Mesendoderm (in vitro differentiated cells): ENCODE measurements at regions not wholly inside any gene's neighbourhood (a gene's known extent, or its start where the extent isn't known, plus 50 kb on each side); places are given as distances from the start of the nearest gene placed in this dataset.

Source experiments
- DNase-seq: peaks from one replicate; pipeline ENCODE4 v3.0.0; 2013
- H2AK5ac ChIP-seq: 2 replicates; pipeline ENCODE4 v1.6.1; 2013; ENCODE audit warnings: low read length, inconsistent platforms
- H2BK120ac ChIP-seq: 2 replicates; pipeline ENCODE4 v1.6.1; 2013; ENCODE audit warnings: low read depth, mild to moderate bottlenecking, low read length, moderate library complexity, mixed read lengths
- H2BK15ac ChIP-seq: replicated peaks from 2 replicates; pipeline ENCODE4 v1.6.1; 2013; ENCODE audit warnings: low read depth, mild to moderate bottlenecking, moderate library complexity
- H2BK5ac ChIP-seq: 2 replicates; pipeline ENCODE4 v1.6.1; 2013; ENCODE audit warnings: low read length, inconsistent platforms
- H3K18ac ChIP-seq: 2 replicates; pipeline ENCODE4 v1.6.1; 2013; ENCODE audit warnings: mild to moderate bottlenecking, low read length, mixed read lengths
- H3K23ac ChIP-seq: one replicate; pipeline ENCODE4 v1.6.1; 2013; ENCODE audit warnings: low read length
- H3K27ac ChIP-seq: 2 replicates; pipeline ENCODE4 v1.5.1; 2013; ENCODE audit warnings: low read depth, mild to moderate bottlenecking, inconsistent platforms, low read length, moderate library complexity
- H3K27me3 ChIP-seq: 2 replicates; pipeline ENCODE4 v1.6.1; 2013; ENCODE audit warnings: low read length, control low read depth, mild to moderate bottlenecking, inconsistent platforms; ENCODE audit not compliant: insufficient read depth, poor library complexity
- H3K36me3 ChIP-seq: 2 replicates; pipeline ENCODE4 v1.6.1; 2013; ENCODE audit warnings: low read length, inconsistent platforms; ENCODE audit not compliant: control insufficient read depth, insufficient read depth
- H3K4ac ChIP-seq: one replicate; pipeline ENCODE4 v1.6.1; 2013; ENCODE audit warnings: low read depth, mild to moderate bottlenecking, low read length, moderate library complexity
- H3K4me1 ChIP-seq: 2 replicates; pipeline ENCODE4 v1.6.1; 2013; ENCODE audit warnings: low read depth, low read length, inconsistent platforms; ENCODE audit not compliant: control insufficient read depth
- H3K4me2 ChIP-seq: 2 replicates; pipeline ENCODE4 v1.6.1; 2013; ENCODE audit warnings: low read length
- H3K4me3 ChIP-seq: 2 replicates; pipeline ENCODE4 v1.5.1; 2013; ENCODE audit warnings: mild to moderate bottlenecking, low read length
- H3K56ac ChIP-seq: one replicate; pipeline ENCODE4 v1.6.1; 2013; ENCODE audit warnings: low read length
- H3K79me1 ChIP-seq: 2 replicates; pipeline ENCODE4 v1.6.1; 2013; ENCODE audit warnings: low read length, inconsistent platforms
- H3K79me2 ChIP-seq: 2 replicates; pipeline ENCODE4 v1.6.1; 2013; ENCODE audit warnings: mild to moderate bottlenecking, low read length; ENCODE audit not compliant: control insufficient read depth, insufficient read depth
- H3K9ac ChIP-seq: 2 replicates; pipeline ENCODE4 v1.6.1; 2013; ENCODE audit warnings: low read length, inconsistent platforms
- H4K5ac ChIP-seq: one replicate; pipeline ENCODE4 v1.6.1; 2013; ENCODE audit warnings: low read length
- H4K8ac ChIP-seq: one replicate; pipeline ENCODE4 v1.6.1; 2013; ENCODE audit warnings: low read depth, mild to moderate bottlenecking, control low read depth, low read length, moderate library complexity
- WGBS: extraction: QIAGEN DNeasy Blood & Tissue Kit; methylation state at CpG from one replicate; pipeline ENCODE4 v1.1.7; 2013; ENCODE audit warnings: low lambda C conversion rate, missing lambda C conversion rate; ENCODE audit not compliant: insufficient coverage; ENCODE audit errors: extremely low coverage; 5-methylcytosine and 5-hydroxymethylcytosine counted together

DNA sequence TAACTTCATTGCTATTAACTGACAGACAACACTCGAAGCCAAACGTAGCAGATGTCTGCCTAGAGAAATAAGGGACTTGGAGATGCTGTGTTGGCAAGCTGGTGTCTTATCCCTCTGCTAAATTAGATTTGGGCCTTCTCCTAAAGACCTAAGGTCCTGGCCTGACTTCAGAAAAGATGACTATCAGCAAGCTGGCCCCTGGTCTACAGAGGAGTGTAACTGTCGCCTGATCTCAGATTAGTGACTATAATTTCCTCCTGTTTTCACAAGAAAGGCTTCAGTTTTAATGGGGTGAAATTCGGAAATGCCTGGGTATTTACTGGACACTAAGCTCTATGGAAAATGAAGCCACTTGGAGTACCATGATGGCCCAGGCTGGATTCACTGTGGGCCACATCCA lies 53.1 kb upstream of the SLC7A14 start:
- no peak overlapping the region for H3K18ac ChIP-seq
- H3K56ac ChIP-seq: no peak overlapping the region
- no peak overlapping the region for H3K4me2 ChIP-seq
- no peak overlapping the region for H3K4me3 ChIP-seq
- DNase-seq: no peak
- no peak overlapping the region for H4K8ac ChIP-seq
- no peak overlapping the region for H2BK120ac ChIP-seq
- H4K5ac ChIP-seq: no peak overlapping the region
- no CpG with 5 or more reads among the region's 4 CpGs for WGBS
- no peak overlapping the region for H3K23ac ChIP-seq
- no peaks in the 10 kb centered on the region for H3K27me3 ChIP-seq
- H3K4me1 ChIP-seq: no peaks in the 10 kb centered on the region
- no peak overlapping the region for H2BK5ac ChIP-seq
- H2BK15ac ChIP-seq: no peak overlapping the region
- H3K9ac ChIP-seq: no peak overlapping the region
- no peak overlapping the region for H3K4ac ChIP-seq
- H3K79me1 ChIP-seq: no peaks in the 10 kb centered on the region
- H3K27ac ChIP-seq: no peak overlapping the region
- H2AK5ac ChIP-seq: no peak overlapping the region
- no peaks in the 10 kb centered on the region for H3K79me2 ChIP-seq
- no peaks in the 10 kb centered on the region for H3K36me3 ChIP-seq

DNA sequence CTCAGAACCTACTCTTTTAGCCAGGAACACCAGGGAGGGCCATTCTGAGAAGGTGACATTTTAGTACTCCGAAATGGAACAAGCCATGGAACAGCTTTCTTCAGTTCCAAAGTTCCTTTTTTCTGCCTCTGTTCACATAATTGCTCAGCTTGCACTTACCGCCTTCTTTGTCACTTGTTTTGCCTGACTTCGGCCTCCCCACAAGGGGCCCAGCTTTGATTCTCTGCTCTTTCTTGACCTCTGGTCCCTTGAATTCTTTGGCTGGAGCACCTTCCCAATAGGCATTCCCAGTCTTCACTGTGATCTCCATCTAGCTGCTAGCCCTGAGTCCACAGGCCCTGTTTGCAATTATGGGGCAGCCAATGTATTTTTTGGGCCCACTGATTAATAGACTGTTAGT lies 51.4 kb upstream of the SLC7A14 start:
- Histone ChIP-seq H3K36me3 (no peaks in the 10 kb centered on the region), H3K56ac (no peak overlapping the region), H3K27ac (no peak overlapping the region), H3K4me3 (no peak overlapping the region), H4K8ac (no peak overlapping the region), H2AK5ac (no peak overlapping the region), H3K27me3 (no peaks in the 10 kb centered on the region), H3K23ac (no peak overlapping the region), H3K79me2 (no peaks in the 10 kb centered on the region), H3K4me2 (no peak overlapping the region), H2BK120ac (no peak overlapping the region), H2BK15ac (no peak overlapping the region), H3K18ac (no peak overlapping the region), H3K4me1 (no peaks in the 10 kb centered on the region), H2BK5ac (no peak overlapping the region), H3K79me1 (no peaks in the 10 kb centered on the region), H4K5ac (no peak overlapping the region), H3K9ac (no peak overlapping the region), H3K4ac (no peak overlapping the region)
- no peak for DNase-seq
- no CpG with 5 or more reads among the region's 3 CpGs for WGBS

DNA sequence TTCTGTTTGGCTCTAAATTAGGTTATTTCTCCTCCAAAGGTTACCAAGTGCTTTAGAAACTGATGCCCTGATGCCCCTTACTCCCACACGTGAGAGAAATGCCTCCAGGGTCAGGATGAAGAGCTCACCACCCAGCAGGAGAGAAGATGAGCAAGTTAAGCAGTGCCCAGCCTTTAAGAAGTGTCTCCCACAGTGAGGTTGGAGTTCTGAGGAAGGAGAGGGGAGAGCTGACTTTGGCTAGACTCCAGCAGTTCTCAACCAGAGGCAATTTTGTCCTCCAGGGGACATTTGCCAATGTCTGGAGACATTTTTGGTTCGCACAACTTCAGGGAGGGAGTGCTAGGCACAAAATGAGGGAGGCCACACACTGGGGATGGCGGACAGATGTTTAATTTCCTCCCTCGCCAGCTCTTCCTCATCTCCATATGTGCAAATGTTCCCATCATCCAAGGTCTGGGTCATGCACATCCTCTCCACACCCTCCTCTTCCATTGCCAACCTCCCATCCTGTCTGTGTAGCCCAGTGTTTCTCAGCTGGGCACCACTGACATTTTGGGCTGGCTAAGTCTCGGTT lies 50.6 kb upstream of the SLC7A14 start:
- Histone ChIP-seq H3K79me2 (no peaks in the 10 kb centered on the region), H3K4me1 (no peaks in the 10 kb centered on the region), H3K9ac (no peak overlapping the region), H3K4me3 (no peak overlapping the region), H3K4ac (no peak overlapping the region), H3K23ac (no peak overlapping the region), H3K4me2 (no peak overlapping the region), H3K79me1 (no peaks in the 10 kb centered on the region), H2BK5ac (no peak overlapping the region), H3K18ac (no peak overlapping the region), H4K8ac (no peak overlapping the region), H2AK5ac (no peak overlapping the region), H4K5ac (no peak overlapping the region), H2BK120ac (no peak overlapping the region), H2BK15ac (no peak overlapping the region), H3K27me3 (no peaks in the 10 kb centered on the region), H3K36me3 (no peaks in the 10 kb centered on the region), H3K56ac (no peak overlapping the region), H3K27ac (no peak overlapping the region)
- no CpG with 5 or more reads among the region's 5 CpGs for WGBS
- no peak for DNase-seq
